ENCODE measurements at regions not wholly inside any gene's neighbourhood (a gene's known extent, or its start where the extent isn't known, plus 50 kb on each side); places are given as distances from the start of the nearest gene placed in this dataset.
A peak's percentile ranks its signal among the peaks of the same experiment; 100 is the strongest.
"Not testable (repeated sequence)": the region's sequence is repeated elsewhere in the genome, so short reads cannot be mapped to it uniquely, and the experiment has no call there.

- no peak overlapping the region for H3K27ac Mint-ChIP-seq
- H3K9me3 Mint-ChIP-seq = peaks cover 3% of the 10 kb centered on the region
- H3K4me1 Mint-ChIP-seq = no peaks in the 10 kb centered on the region
- no peaks in the 10 kb centered on the region for H3K27me3 Mint-ChIP-seq (ENCODE audit: low read depth)
- H3K4me3 Mint-ChIP-seq = no peak overlapping the region
- no peaks in the 10 kb centered on the region for H3K36me3 Mint-ChIP-seq (ENCODE audit: low read depth)
- no peak for TF ChIP-seq CTCF (IDR thresholded peaks at IDR 0.05; ENCODE audit: unreplicated experiment in 3 of 3)
These were observed 1132.1 kb upstream of the ALCAM start for GRCh38 chr3:104234442-104235194.

GRCh38 chr3:104244680-104245220 is 1122.0 kb upstream of the ALCAM start:
- Mint-ChIP-seq H3K36me3 (ENCODE audit: low read depth) (no peaks in the 10 kb centered on the region), H3K4me3 (no peak overlapping the region), H3K27me3 (ENCODE audit: low read depth) (no peaks in the 10 kb centered on the region), H3K9me3 (peaks cover 15% of the 10 kb centered on the region), H3K4me1 (peaks cover 22% of the 10 kb centered on the region), H3K27ac (peak overlapping the region; percentile 93 to 97 (median 93))
- TF ChIP-seq CTCF (IDR thresholded peaks at IDR 0.05; ENCODE audit: unreplicated experiment in 3 of 3) = no peak

GRCh38 chr3:104245261-104245660 is 1121.4 kb upstream of the ALCAM start:
- Mint-ChIP-seq H3K27me3 (ENCODE audit: low read depth) (no peaks in the 10 kb centered on the region), H3K9me3 (peaks cover 15% of the 10 kb centered on the region), H3K4me1 (peaks cover 22% of the 10 kb centered on the region), H3K4me3 (no peak overlapping the region), H3K27ac (peak overlapping the region; percentile 93 to 97 (median 93)), H3K36me3 (ENCODE audit: low read depth) (no peaks in the 10 kb centered on the region)
- TF ChIP-seq CTCF (IDR thresholded peaks at IDR 0.05; ENCODE audit: unreplicated experiment in 3 of 3) = no peak

- peak overlapping the region; percentile 93 to 97 (median 93) for H3K27ac Mint-ChIP-seq
- H3K27me3 Mint-ChIP-seq (ENCODE audit: low read depth) = no peaks in the 10 kb centered on the region
- no peak for TF ChIP-seq CTCF (IDR thresholded peaks at IDR 0.05; ENCODE audit: unreplicated experiment in 3 of 3)
- H3K9me3 Mint-ChIP-seq = peaks cover 13% of the 10 kb centered on the region
- peaks cover 22% of the 10 kb centered on the region for H3K4me1 Mint-ChIP-seq
- no peak overlapping the region for H3K4me3 Mint-ChIP-seq
- H3K36me3 Mint-ChIP-seq (ENCODE audit: low read depth) = no peaks in the 10 kb centered on the region
These were observed 1120.7 kb upstream of the ALCAM start for GRCh38 chr3:104245981-104246380.

- no peaks in the 10 kb centered on the region for H3K27me3 Mint-ChIP-seq (ENCODE audit: low read depth)
- H3K9me3 Mint-ChIP-seq = no peaks in the 10 kb centered on the region
- H3K4me3 Mint-ChIP-seq = no peak overlapping the region
- H3K27ac Mint-ChIP-seq = no peak overlapping the region
- no peak for TF ChIP-seq CTCF (IDR thresholded peaks at IDR 0.05; ENCODE audit: unreplicated experiment in 3 of 3)
- no peaks in the 10 kb centered on the region for H3K36me3 Mint-ChIP-seq (ENCODE audit: low read depth)
- H3K4me1 Mint-ChIP-seq = no peaks in the 10 kb centered on the region
These were observed 1109.2 kb upstream of the ALCAM start for GRCh38 chr3:104257486-104257885.

- no peaks in the 10 kb centered on the region for H3K36me3 Mint-ChIP-seq (ENCODE audit: low read depth)
- TF ChIP-seq CTCF (IDR thresholded peaks at IDR 0.05; ENCODE audit: unreplicated experiment in 3 of 3) = no peak
- no peak overlapping the region for H3K27ac Mint-ChIP-seq
- peaks cover 12% of the 10 kb centered on the region for H3K9me3 Mint-ChIP-seq
- H3K27me3 Mint-ChIP-seq (ENCODE audit: low read depth) = no peaks in the 10 kb centered on the region
- no peak overlapping the region for H3K4me3 Mint-ChIP-seq
- no peaks in the 10 kb centered on the region for H3K4me1 Mint-ChIP-seq
These were observed 1103.2 kb upstream of the ALCAM start for GRCh38 chr3:104263477-104263876.

GRCh38 chr3:104266219-104266618 is 1100.5 kb upstream of the ALCAM start:
- H3K27ac Mint-ChIP-seq = not testable (repeated sequence)
- peaks cover 18% of the 10 kb centered on the region for H3K9me3 Mint-ChIP-seq

More at GRCh38 chr3:104266219-104266618, 1100.5 kb upstream of the ALCAM start:
- not testable (repeated sequence) for H3K4me1 Mint-ChIP-seq; H3K4me3 Mint-ChIP-seq; H3K36me3 Mint-ChIP-seq (ENCODE audit: low read depth); H3K27me3 Mint-ChIP-seq (ENCODE audit: low read depth)
